ENCODE measurements at regions not wholly inside any gene's neighbourhood (a gene's known extent, or its start where the extent isn't known, plus 50 kb on each side); places are given as distances from the start of the nearest gene placed in this dataset.

DNA sequence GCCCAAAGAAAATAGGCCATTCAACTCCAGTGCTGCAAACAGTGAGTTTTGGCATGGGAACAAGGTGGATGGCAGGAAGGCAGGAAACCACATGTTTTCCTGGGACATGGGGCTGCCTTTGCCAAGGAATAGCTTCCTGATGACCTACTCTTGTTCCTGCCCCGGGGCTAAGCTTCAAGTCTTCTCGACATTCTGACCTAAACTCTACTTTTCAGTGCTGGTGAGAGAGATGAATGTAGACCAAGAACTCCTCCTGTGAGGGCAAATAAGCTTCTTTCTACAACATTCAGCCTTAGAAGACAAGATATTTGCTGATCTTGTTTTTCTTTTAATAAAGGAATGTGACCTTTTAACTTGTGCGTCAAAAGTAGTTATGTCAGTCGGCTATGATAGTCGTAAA lies 199.0 kb downstream of the GPR37 start:
- Histone ChIP-seq H3K36me3 (ENCODE audit: insufficient read depth, low read length) (no peaks in the 10 kb centered on the region), H3K9me2 (ENCODE audit: low read depth, low read length) (no peaks in the 10 kb centered on the region), H2AFZ (ENCODE audit: low read length) (no peak overlapping the region), H3K27me3 (ENCODE audit: insufficient read depth, low read length) (no peaks in the 10 kb centered on the region), H3K4me2 (ENCODE audit: low read length) (no peak overlapping the region), H4K20me1 (ENCODE audit: insufficient read depth, low read length) (no peaks in the 10 kb centered on the region), H3K4me1 (ENCODE audit: insufficient read depth, low read length, severe bottlenecking) (no peaks in the 10 kb centered on the region), H3K27ac (ENCODE audit: low read depth, low read length, poor library complexity, severe bottlenecking) (no peak overlapping the region), H3K9ac (ENCODE audit: low read length) (no peak overlapping the region), H3K9me3 (ENCODE audit: low read length) (no peaks in the 10 kb centered on the region), H3K79me2 (ENCODE audit: insufficient read depth, low read length) (no peaks in the 10 kb centered on the region), H3F3A (ENCODE audit: insufficient read depth, low read length) (no peaks in the 10 kb centered on the region), H3K4me3 (ENCODE audit: low read depth, low read length, poor library complexity, severe bottlenecking) (no peak overlapping the region)
- no peak for TF ChIP-seq EZH2 (IDR thresholded peaks at IDR 0.05; ENCODE audit: borderline replicate concordance, low read length)
- TF ChIP-seq CTCF (IDR thresholded peaks at IDR 0.05; ENCODE audit: low read length), result no peak

DNA sequence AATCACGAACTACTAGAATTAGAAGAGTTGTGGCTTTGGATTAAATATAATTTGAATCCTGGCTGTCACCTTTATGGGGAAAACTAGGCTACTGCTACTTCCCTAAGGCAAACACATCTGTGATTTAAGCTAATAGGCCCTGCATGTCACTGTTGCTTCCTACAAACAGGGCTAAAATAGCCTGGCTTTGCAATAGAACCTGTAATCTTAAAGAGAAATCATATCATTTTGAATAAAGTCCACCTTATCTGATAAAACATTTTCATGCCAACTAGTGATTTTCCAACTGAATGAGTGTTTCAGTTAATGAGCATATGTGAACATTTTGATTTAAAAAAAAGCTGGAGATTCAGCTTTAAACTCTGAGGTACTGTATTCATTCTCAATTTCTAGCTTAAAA lies 208.0 kb downstream of the GPR37 start:
- no peaks in the 10 kb centered on the region for H4K20me1 ChIP-seq (ENCODE audit: insufficient read depth, low read length)
- H3F3A ChIP-seq (ENCODE audit: insufficient read depth, low read length), result no peaks in the 10 kb centered on the region
- no peak overlapping the region for H3K4me3 ChIP-seq (ENCODE audit: low read depth, low read length, poor library complexity, severe bottlenecking)
- H3K4me1 ChIP-seq (ENCODE audit: insufficient read depth, low read length, severe bottlenecking), result no peaks in the 10 kb centered on the region
- no peaks in the 10 kb centered on the region for H3K79me2 ChIP-seq (ENCODE audit: insufficient read depth, low read length)
- TF ChIP-seq EZH2 (IDR thresholded peaks at IDR 0.05; ENCODE audit: borderline replicate concordance, low read length) (no peak), CTCF (IDR thresholded peaks at IDR 0.05; ENCODE audit: low read length) (no peak)
- H3K27me3 ChIP-seq (ENCODE audit: insufficient read depth, low read length), result no peaks in the 10 kb centered on the region
- H3K4me2 ChIP-seq (ENCODE audit: low read length), result no peak overlapping the region
- H3K36me3 ChIP-seq (ENCODE audit: insufficient read depth, low read length), result no peaks in the 10 kb centered on the region
- no peaks in the 10 kb centered on the region for H3K9me3 ChIP-seq (ENCODE audit: low read length)
- no peak overlapping the region for H3K27ac ChIP-seq (ENCODE audit: low read depth, low read length, poor library complexity, severe bottlenecking)
- H2AFZ ChIP-seq (ENCODE audit: low read length), result no peak overlapping the region
- H3K9ac ChIP-seq (ENCODE audit: low read length), result no peak overlapping the region
- 0 out of 2 replicates have a peak, but pooled peaks cover 4% of the 10 kb centered on the region for H3K9me2 ChIP-seq (ENCODE audit: low read depth, low read length)

- no peak overlapping the region for H3K27ac ChIP-seq (ENCODE audit: low read depth, low read length, poor library complexity, severe bottlenecking)
These were observed 208.5 kb downstream of the GPR37 start for GRCh38 chr7:124557101-124557500.

More at GRCh38 chr7:124557101-124557500, 208.5 kb downstream of the GPR37 start:
- H4K20me1 ChIP-seq (ENCODE audit: insufficient read depth, low read length), result no peaks in the 10 kb centered on the region
- no peaks in the 10 kb centered on the region for H3K4me1 ChIP-seq (ENCODE audit: insufficient read depth, low read length, severe bottlenecking)
- H3K9ac ChIP-seq (ENCODE audit: low read length), result no peak overlapping the region
- H3K79me2 ChIP-seq (ENCODE audit: insufficient read depth, low read length), result no peaks in the 10 kb centered on the region
- 0 out of 2 replicates have a peak, but pooled peaks cover 4% of the 10 kb centered on the region for H3K9me2 ChIP-seq (ENCODE audit: low read depth, low read length)
- no peaks in the 10 kb centered on the region for H3K36me3 ChIP-seq (ENCODE audit: insufficient read depth, low read length)
- no peak overlapping the region for H2AFZ ChIP-seq (ENCODE audit: low read length)
- TF ChIP-seq EZH2 (IDR thresholded peaks at IDR 0.05; ENCODE audit: borderline replicate concordance, low read length), result no peak
- TF ChIP-seq CTCF (IDR thresholded peaks at IDR 0.05; ENCODE audit: low read length), result no peak
- no peak overlapping the region for H3K4me3 ChIP-seq (ENCODE audit: low read depth, low read length, poor library complexity, severe bottlenecking)
- H3K9me3 ChIP-seq (ENCODE audit: low read length), result no peaks in the 10 kb centered on the region
- H3K4me2 ChIP-seq (ENCODE audit: low read length), result no peak overlapping the region
- H3F3A ChIP-seq (ENCODE audit: insufficient read depth, low read length), result no peaks in the 10 kb centered on the region
- H3K27me3 ChIP-seq (ENCODE audit: insufficient read depth, low read length), result no peaks in the 10 kb centered on the region

All from OCI-LY1 (cell line).